Loucy (cell line): ENCODE measurements at regions not wholly inside any gene's neighbourhood (a gene's known extent, or its start where the extent isn't known, plus 50 kb on each side); places are given as distances from the start of the nearest gene placed in this dataset.

Experiments
- H2AFZ ChIP-seq: fragments of 200-600 bp; sonication (generic); 2 replicates; pipeline ENCODE4 v1.6.0; 2016; ENCODE audit warnings: antibody characterized with exemption, mild to moderate bottlenecking, low read length, moderate library complexity
- H3F3A ChIP-seq: fragments of 200-600 bp; 2 replicates; pipeline ENCODE4 v1.6.0; 2016; ENCODE audit warnings: antibody characterized with exemption, low read depth, mild to moderate bottlenecking
- H3K27me3 ChIP-seq: fragments of 200-600 bp; sonication (generic); 2 replicates; pipeline ENCODE4 v1.6.1; 2014; ENCODE audit warnings: low read length, mild to moderate bottlenecking; ENCODE audit not compliant: insufficient read depth, poor library complexity, severe bottlenecking
- H3K36me3 ChIP-seq: fragments of 200-600 bp; sonication (generic); 2 replicates; pipeline ENCODE4 v1.6.1; 2016; ENCODE audit warnings: low read length; ENCODE audit not compliant: insufficient read depth
- H3K4me1 ChIP-seq: fragments of 200-600 bp; sonication (generic); 2 replicates; pipeline ENCODE4 v1.5.1; 2014; ENCODE audit warnings: low read length, mild to moderate bottlenecking; ENCODE audit not compliant: insufficient read depth, poor library complexity, severe bottlenecking
- H3K4me2 ChIP-seq: fragments of 200-600 bp; sonication (generic); 2 replicates; pipeline ENCODE4 v1.6.0; 2014; ENCODE audit warnings: antibody characterized with exemption, low read length, low read depth, mild to moderate bottlenecking; ENCODE audit not compliant: poor library complexity, severe bottlenecking
- H3K4me3 ChIP-seq: fragments of 200-600 bp; sonication (generic); 2 replicates; pipeline ENCODE4 v1.5.1; 2014; ENCODE audit warnings: low read length, mild to moderate bottlenecking, mixed read lengths; ENCODE audit not compliant: poor library complexity, severe bottlenecking
- H3K79me2 ChIP-seq: fragments of 200-600 bp; sonication (generic); 2 replicates; pipeline ENCODE4 v1.6.1; 2014; ENCODE audit warnings: low read length; ENCODE audit not compliant: insufficient read depth
- H3K9ac ChIP-seq: fragments of 200-600 bp; sonication (generic); 2 replicates; pipeline ENCODE4 v1.6.0; 2014; ENCODE audit warnings: mild to moderate bottlenecking, low read depth, low read length, moderate library complexity; ENCODE audit not compliant: poor library complexity, severe bottlenecking
- H3K9me2 ChIP-seq: fragments of 200-600 bp; sonication (generic); replicated peaks from 2 replicates; pipeline ENCODE4 v1.6.1; 2016; ENCODE audit warnings: low read depth, low read length, mixed read lengths
- H3K9me3 ChIP-seq: fragments of 200-600 bp; sonication (generic); 2 replicates; pipeline ENCODE4 v1.6.1; 2014; ENCODE audit warnings: mild to moderate bottlenecking, antibody characterized with exemption, low read length, low read depth; ENCODE audit not compliant: insufficient read depth
- H4K20me1 ChIP-seq: fragments of 200-600 bp; sonication (generic); 2 replicates; pipeline ENCODE4 v1.6.0; 2014; ENCODE audit warnings: antibody characterized with exemption, low read length, mild to moderate bottlenecking; ENCODE audit not compliant: insufficient read depth, poor library complexity, severe bottlenecking
- CTCF ChIP-seq: fragments of 200-600 bp; sonication (generic); conservative IDR thresholded peaks from 2 replicates; pipeline ENCODE4 v1.5.1; 2014; ENCODE audit warnings: mild to moderate bottlenecking, antibody characterized with exemption, low read length
- EZH2phosphoT487 ChIP-seq: fragments of 200-600 bp; IDR thresholded peaks from 2 replicates; pipeline ENCODE4 v1.6.1; 2018; ENCODE audit warnings: antibody characterized with exemption, mild to moderate bottlenecking, moderate library complexity, borderline replicate concordance

- no peaks in the 10 kb centered on the region for H3F3A ChIP-seq
- H2AFZ ChIP-seq, result no peak overlapping the region
- TF ChIP-seq CTCF, result no peak
- TF ChIP-seq EZH2phosphoT487, result no peak
- H3K36me3 ChIP-seq, result no peaks in the 10 kb centered on the region
- no peaks in the 10 kb centered on the region for H3K27me3 ChIP-seq
- no peaks in the 10 kb centered on the region for H3K9me2 ChIP-seq
- H3K4me2 ChIP-seq, result no peak overlapping the region
- no peaks in the 10 kb centered on the region for H3K9me3 ChIP-seq
- no peaks in the 10 kb centered on the region for H4K20me1 ChIP-seq
- H3K79me2 ChIP-seq, result no peaks in the 10 kb centered on the region
- H3K9ac ChIP-seq, result no peak overlapping the region
- H3K4me3 ChIP-seq, result no peak overlapping the region
- H3K4me1 ChIP-seq, result no peaks in the 10 kb centered on the region
Observed at GRCh38 chr11:44446996-44447771, 118.3 kb upstream of the CD82 start.

- no peak overlapping the region for H3K4me2 ChIP-seq
- no peaks in the 10 kb centered on the region for H3K36me3 ChIP-seq
- TF ChIP-seq EZH2phosphoT487, result no peak
- no peak overlapping the region for H3K4me3 ChIP-seq
- H4K20me1 ChIP-seq, result no peaks in the 10 kb centered on the region
- H3F3A ChIP-seq, result no peaks in the 10 kb centered on the region
- no peak overlapping the region for H2AFZ ChIP-seq
- H3K9me2 ChIP-seq, result no peaks in the 10 kb centered on the region
- no peaks in the 10 kb centered on the region for H3K9me3 ChIP-seq
- H3K27me3 ChIP-seq, result no peaks in the 10 kb centered on the region
- no peak overlapping the region for H3K9ac ChIP-seq
- no peaks in the 10 kb centered on the region for H3K79me2 ChIP-seq
- no peaks in the 10 kb centered on the region for H3K4me1 ChIP-seq
Observed at GRCh38 chr11:44450295-44450932, 115.0 kb upstream of the CD82 start.

- Histone ChIP-seq H4K20me1 (no peaks in the 10 kb centered on the region), H3K9ac (no peak overlapping the region), H3F3A (no peaks in the 10 kb centered on the region), H3K79me2 (no peaks in the 10 kb centered on the region), H3K9me2 (no peaks in the 10 kb centered on the region), H3K27me3 (no peaks in the 10 kb centered on the region), H3K4me1 (no peaks in the 10 kb centered on the region), H3K4me3 (no peak overlapping the region), H2AFZ (no peak overlapping the region), H3K36me3 (no peaks in the 10 kb centered on the region), H3K4me2 (no peak overlapping the region), H3K9me3 (no peaks in the 10 kb centered on the region)
- TF ChIP-seq EZH2phosphoT487 (no peak), CTCF (no peak)
Observed at GRCh38 chr11:44451706-44452105, 113.8 kb upstream of the CD82 start.
